ENCODE measurements at regions not wholly inside any gene's neighbourhood (a gene's known extent, or its start where the extent isn't known, plus 50 kb on each side); places are given as distances from the start of the nearest gene placed in this dataset.
"Not testable (repeated sequence)": the region's sequence is repeated elsewhere in the genome, so short reads cannot be mapped to it uniquely, and the experiment has no call there.

GRCh38 chr2:118607641-118608040, 239.8 kb downstream of the EN1 start:
- no peak for DNase-seq

GRCh38 chr2:118604811-118605210, 242.6 kb downstream of the EN1 start:
- no peak for DNase-seq

- DNase-seq: no peak
Measured at GRCh38 chr2:118604371-118604770, 243.1 kb downstream of the EN1 start.

- DNase-seq: no peak
Measured at GRCh38 chr2:118599141-118599540, 248.3 kb downstream of the EN1 start.

GRCh38 chr2:118596620-118597019, 250.8 kb downstream of the EN1 start:
- no peak for DNase-seq

GRCh38 chr2:118593257-118593656, 254.2 kb downstream of the EN1 start:
- no peak for DNase-seq

GRCh38 chr2:118591223-118591622, 256.2 kb downstream of the EN1 start:
- no peak for DNase-seq

GRCh38 chr2:118589721-118590120, 257.7 kb downstream of the EN1 start:
- no peak for DNase-seq

GRCh38 chr2:118588850-118589249, 258.6 kb downstream of the EN1 start:
- DNase-seq: no peak

- DNase-seq: no peak
Measured at GRCh38 chr2:118586312-118586711, 261.1 kb downstream of the EN1 start.

GRCh38 chr2:118584877-118585276, 262.6 kb downstream of the EN1 start:
- no peak for DNase-seq

- no peak for DNase-seq
Measured at GRCh38 chr2:118584062-118584749, 263.2 kb downstream of the EN1 start.

GRCh38 chr2:118582058-118582457, 265.4 kb downstream of the EN1 start:
- DNase-seq: no peak

GRCh38 chr2:118580651-118581050, 266.8 kb downstream of the EN1 start:
- no peak for DNase-seq

- no peak for DNase-seq
Measured at GRCh38 chr2:118580107-118580506, 267.3 kb downstream of the EN1 start.

- DNase-seq: no peak
Measured at GRCh38 chr2:118577202-118577601, 270.2 kb downstream of the EN1 start.

GRCh38 chr2:118576109-118576855, 271.2 kb downstream of the EN1 start:
- no peak for DNase-seq

GRCh38 chr2:118572380-118572779, 275.1 kb downstream of the EN1 start:
- not testable (repeated sequence) for DNase-seq

GRCh38 chr2:118569876-118570535, 277.4 kb downstream of the EN1 start:
- no peak for DNase-seq

GRCh38 chr2:118568700-118569099, 278.7 kb downstream of the EN1 start:
- no peak for DNase-seq

GRCh38 chr2:118565786-118566540, 281.5 kb downstream of the EN1 start:
- DNase-seq: no peak

GRCh38 chr2:118565301-118565700, 282.1 kb downstream of the EN1 start:
- no peak for DNase-seq

GRCh38 chr2:118562144-118562543, 285.3 kb downstream of the EN1 start:
- DNase-seq: no peak
